Skeletal muscle satellite cell (primary cell): ENCODE measurements at regions not wholly inside any gene's neighbourhood (a gene's known extent, or its start where the extent isn't known, plus 50 kb on each side); places are given as distances from the start of the nearest gene placed in this dataset.

Experiments
- H3K27me3 ChIP-seq: 2 replicates; pipeline ENCODE4 v1.7.0; 2013; ENCODE audit warnings: low read length; ENCODE audit not compliant: control insufficient read depth, insufficient read depth
- H3K36me3 ChIP-seq: 2 replicates; pipeline ENCODE4 v1.7.0; 2013; ENCODE audit warnings: mild to moderate bottlenecking, control low read depth, low read length; ENCODE audit not compliant: insufficient read depth
- H3K4me1 ChIP-seq: 2 replicates; pipeline ENCODE4 v1.7.0; 2013; ENCODE audit warnings: low read length; ENCODE audit not compliant: control insufficient read depth, insufficient read depth
- H3K4me2 ChIP-seq: 2 replicates; pipeline ENCODE4 v1.7.0; 2013; ENCODE audit warnings: mild to moderate bottlenecking, low read length
- H3K4me3 ChIP-seq: 2 replicates; pipeline ENCODE4 v1.7.0; 2013; ENCODE audit warnings: low read length
- H3K9ac ChIP-seq: 2 replicates; pipeline ENCODE4 v1.7.0; 2013; ENCODE audit warnings: mild to moderate bottlenecking, low read depth, low read length, moderate library complexity
- H3K9me3 ChIP-seq: replicated peaks from 2 replicates; pipeline ENCODE4 v1.7.0; 2013; ENCODE audit warnings: mild to moderate bottlenecking, control low read depth, low read length

DNA sequence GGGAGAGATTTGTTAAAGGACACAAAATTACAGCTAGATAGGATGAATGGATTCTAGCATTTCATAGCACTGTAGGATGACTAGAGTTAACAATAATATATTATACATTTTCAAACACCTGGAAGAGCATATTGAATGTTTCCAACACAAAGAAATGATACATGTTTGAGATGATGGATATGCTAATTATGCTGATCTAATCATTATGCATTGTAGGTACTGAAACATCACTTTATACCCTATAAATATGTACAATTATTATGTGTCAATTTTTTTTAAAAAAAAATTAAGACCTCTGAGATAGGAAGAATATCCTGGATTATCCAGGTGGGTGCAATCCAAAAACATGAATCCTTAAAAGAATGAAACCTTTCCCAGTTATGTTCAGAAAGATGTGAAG, 100.3 kb upstream of the CPNE8 start:
- Histone ChIP-seq H3K36me3 (no peaks in the 10 kb centered on the region), H3K9me3 (no peaks in the 10 kb centered on the region), H3K4me3 (no peak overlapping the region), H3K4me1 (no peaks in the 10 kb centered on the region), H3K27me3 (no peaks in the 10 kb centered on the region), H3K4me2 (no peak overlapping the region), H3K9ac (no peak overlapping the region)

- Histone ChIP-seq H3K36me3 (no peaks in the 10 kb centered on the region), H3K4me3 (no peak overlapping the region), H3K9ac (no peak overlapping the region), H3K4me2 (no peak overlapping the region), H3K9me3 (no peaks in the 10 kb centered on the region), H3K4me1 (no peaks in the 10 kb centered on the region), H3K27me3 (no peaks in the 10 kb centered on the region)
Observed at GRCh38 chr12:39003541-39004155, 98.3 kb upstream of the CPNE8 start.

GRCh38 chr12:39000370-39000769, 95.0 kb upstream of the CPNE8 start:
- no peaks in the 10 kb centered on the region for H3K9me3 ChIP-seq
- no peaks in the 10 kb centered on the region for H3K4me1 ChIP-seq
- no peaks in the 10 kb centered on the region for H3K36me3 ChIP-seq
- H3K4me2 ChIP-seq = no peak overlapping the region
- no peak overlapping the region for H3K9ac ChIP-seq
- H3K27me3 ChIP-seq = no peaks in the 10 kb centered on the region
- no peak overlapping the region for H3K4me3 ChIP-seq

DNA sequence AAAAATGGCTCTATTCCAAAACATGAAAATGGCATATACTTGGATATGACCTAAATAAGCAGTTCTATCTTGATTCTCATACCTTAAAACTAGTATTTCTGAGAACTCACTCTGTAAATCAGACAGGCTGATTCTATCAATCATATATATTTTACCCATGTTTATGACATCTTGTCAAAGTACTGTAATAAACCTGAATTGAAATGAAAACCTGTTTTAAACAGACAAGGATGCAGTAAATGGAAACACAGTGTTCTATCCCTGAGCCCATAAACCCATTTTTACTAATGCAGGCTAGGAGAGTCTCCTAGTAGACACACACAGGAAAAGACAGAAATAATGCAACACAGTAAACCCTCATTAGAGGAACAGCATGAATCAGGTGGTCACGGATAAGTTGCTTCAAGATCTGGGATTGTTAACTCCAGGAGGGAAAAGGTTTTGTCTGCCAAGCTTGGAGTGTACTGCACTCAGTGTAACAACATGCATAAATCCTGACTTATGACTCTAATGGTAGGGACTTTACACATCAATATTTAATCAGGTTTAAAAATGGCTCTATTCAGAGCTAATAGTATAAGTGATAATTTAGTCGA, 93.6 kb upstream of the CPNE8 start:
- Histone ChIP-seq H3K4me3 (no peak overlapping the region), H3K4me2 (no peak overlapping the region), H3K4me1 (no peaks in the 10 kb centered on the region), H3K9ac (no peak overlapping the region), H3K36me3 (no peaks in the 10 kb centered on the region), H3K9me3 (no peaks in the 10 kb centered on the region), H3K27me3 (no peaks in the 10 kb centered on the region)

- no peak overlapping the region for H3K4me3 ChIP-seq
- no peaks in the 10 kb centered on the region for H3K36me3 ChIP-seq
- H3K4me1 ChIP-seq = no peaks in the 10 kb centered on the region
- H3K9ac ChIP-seq = no peak overlapping the region
- H3K4me2 ChIP-seq = no peak overlapping the region
- H3K9me3 ChIP-seq = peaks cover 3% of the 10 kb centered on the region
- no peaks in the 10 kb centered on the region for H3K27me3 ChIP-seq
Observed at GRCh38 chr12:38995249-38995648, 89.9 kb upstream of the CPNE8 start.

DNA sequence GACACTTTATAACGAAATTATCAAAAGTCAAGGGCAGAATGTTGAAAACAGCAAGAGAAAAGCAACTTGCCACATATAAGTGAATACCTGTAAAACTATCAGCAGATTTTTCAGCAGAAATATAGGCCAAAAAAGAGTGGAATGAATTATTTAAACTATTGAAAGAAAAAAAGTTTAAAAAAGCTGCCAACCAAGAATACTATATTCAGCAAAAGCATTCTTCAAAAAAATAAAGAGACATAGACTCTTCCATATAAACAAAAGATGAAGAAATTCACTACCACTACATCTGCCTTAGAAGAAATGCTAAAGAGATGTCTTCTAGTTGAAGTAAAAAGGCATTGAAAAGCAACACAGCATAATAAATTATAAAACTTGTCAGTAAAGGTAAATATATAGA, 80.6 kb upstream of the CPNE8 start:
- Histone ChIP-seq H3K36me3 (no peaks in the 10 kb centered on the region), H3K27me3 (no peaks in the 10 kb centered on the region), H3K4me1 (no peaks in the 10 kb centered on the region), H3K9ac (no peak overlapping the region), H3K4me3 (no peak overlapping the region), H3K9me3 (peaks cover 2% of the 10 kb centered on the region), H3K4me2 (no peak overlapping the region)

DNA sequence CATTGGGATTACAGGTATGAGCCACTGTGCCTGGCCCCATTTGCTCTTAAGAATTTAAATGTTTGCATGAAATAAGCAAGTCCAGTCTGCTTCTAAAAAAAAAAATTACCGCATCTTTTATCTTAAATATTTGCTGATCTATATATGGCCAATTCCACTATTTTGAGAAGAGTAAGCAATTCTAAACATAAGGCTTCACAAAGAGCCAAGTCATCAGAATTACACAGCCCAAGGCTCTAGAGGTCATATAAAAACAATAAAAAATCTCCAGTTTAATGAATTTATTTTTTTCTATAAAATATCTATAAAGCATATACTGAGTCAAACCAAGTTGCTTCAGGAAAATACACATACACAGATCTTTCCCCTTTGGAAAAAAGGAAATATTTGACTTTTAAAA, 79.0 kb upstream of the CPNE8 start:
- no peak overlapping the region for H3K4me3 ChIP-seq
- H3K36me3 ChIP-seq = no peaks in the 10 kb centered on the region
- no peak overlapping the region for H3K4me2 ChIP-seq
- H3K9me3 ChIP-seq = peaks cover 2% of the 10 kb centered on the region
- H3K4me1 ChIP-seq = no peaks in the 10 kb centered on the region
- no peak overlapping the region for H3K9ac ChIP-seq
- no peaks in the 10 kb centered on the region for H3K27me3 ChIP-seq

- Histone ChIP-seq H3K27me3 (no peaks in the 10 kb centered on the region), H3K9me3 (peaks cover 2% of the 10 kb centered on the region), H3K36me3 (no peaks in the 10 kb centered on the region), H3K4me3 (no peak overlapping the region), H3K9ac (no peak overlapping the region), H3K4me1 (no peaks in the 10 kb centered on the region), H3K4me2 (no peak overlapping the region)
Observed at GRCh38 chr12:38983117-38983571, 77.8 kb upstream of the CPNE8 start.

DNA sequence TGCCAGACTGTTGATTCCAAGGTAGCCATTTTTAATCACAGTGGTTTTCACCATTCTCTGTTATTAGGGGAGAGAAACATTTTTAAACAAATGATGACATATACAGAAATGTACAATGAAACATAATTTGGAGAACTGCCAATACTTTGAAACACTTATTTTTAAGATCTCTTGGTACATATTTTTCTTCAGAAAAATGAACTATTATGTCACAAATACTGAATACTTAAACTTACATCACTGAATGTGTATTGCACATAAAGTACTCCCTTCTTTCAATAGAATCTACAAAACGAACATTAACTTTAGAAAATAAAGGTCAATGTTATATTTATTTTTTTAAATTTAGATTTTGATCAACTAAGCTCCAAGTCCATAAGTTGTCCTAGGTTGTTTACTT, 71.7 kb upstream of the CPNE8 start:
- Histone ChIP-seq H3K4me3 (no peak overlapping the region), H3K9me3 (no peaks in the 10 kb centered on the region), H3K4me1 (no peaks in the 10 kb centered on the region), H3K27me3 (no peaks in the 10 kb centered on the region), H3K9ac (no peak overlapping the region), H3K4me2 (no peak overlapping the region), H3K36me3 (no peaks in the 10 kb centered on the region)

- no peak overlapping the region for H3K4me3 ChIP-seq
- no peaks in the 10 kb centered on the region for H3K9me3 ChIP-seq
- no peaks in the 10 kb centered on the region for H3K4me1 ChIP-seq
- no peaks in the 10 kb centered on the region for H3K27me3 ChIP-seq
- H3K4me2 ChIP-seq = no peak overlapping the region
- H3K9ac ChIP-seq = no peak overlapping the region
- H3K36me3 ChIP-seq = no peaks in the 10 kb centered on the region
Observed at GRCh38 chr12:38969706-38970105, 64.3 kb upstream of the CPNE8 start.

GRCh38 chr12:38961683-38962082, 56.3 kb upstream of the CPNE8 start:
- Histone ChIP-seq H3K36me3 (no peaks in the 10 kb centered on the region), H3K9me3 (no peaks in the 10 kb centered on the region), H3K4me2 (no peak overlapping the region), H3K9ac (no peak overlapping the region), H3K4me3 (no peak overlapping the region), H3K27me3 (no peaks in the 10 kb centered on the region), H3K4me1 (no peaks in the 10 kb centered on the region)

GRCh38 chr12:38961012-38961411, 55.6 kb upstream of the CPNE8 start:
- Histone ChIP-seq H3K4me2 (no peak overlapping the region), H3K4me1 (no peaks in the 10 kb centered on the region), H3K36me3 (no peaks in the 10 kb centered on the region), H3K9ac (no peak overlapping the region), H3K4me3 (no peak overlapping the region), H3K27me3 (no peaks in the 10 kb centered on the region), H3K9me3 (no peaks in the 10 kb centered on the region)
